ENCODE measurements at regions not wholly inside any gene's neighbourhood (a gene's known extent, or its start where the extent isn't known, plus 50 kb on each side); places are given as distances from the start of the nearest gene placed in this dataset.

GRCh38 chr3:74897006-74897405 is 282.5 kb upstream of the CNTN3 start:
- Histone ChIP-seq H3K79me2 (ENCODE audit: control insufficient read depth, low read length) (no peaks in the 10 kb centered on the region), H3K27me3 (ENCODE audit: control insufficient read depth, low read length) (no peaks in the 10 kb centered on the region)
- TF ChIP-seq EZH2phosphoT487 (IDR thresholded peaks at IDR 0.05; ENCODE audit: borderline replicate concordance, low read length) (no peak), CTCF (IDR thresholded peaks at IDR 0.05; ENCODE audit: low read depth, low read length, poor library complexity, severe bottlenecking) (peak; percentile 21)

GRCh38 chr3:74891312-74891711 is 276.9 kb upstream of the CNTN3 start:
- H3K79me2 ChIP-seq (ENCODE audit: control insufficient read depth, low read length) = no peaks in the 10 kb centered on the region
- TF ChIP-seq EZH2phosphoT487 (IDR thresholded peaks at IDR 0.05; ENCODE audit: borderline replicate concordance, low read length) (no peak), CTCF (IDR thresholded peaks at IDR 0.05; ENCODE audit: low read depth, low read length, poor library complexity, severe bottlenecking) (no peak)
- no peaks in the 10 kb centered on the region for H3K27me3 ChIP-seq (ENCODE audit: control insufficient read depth, low read length)
- no peak overlapping the region for H3K4me3 ChIP-seq (ENCODE audit: low read length)
- H3K9me3 ChIP-seq (ENCODE audit: control insufficient read depth, insufficient read depth, low read length) = no peaks in the 10 kb centered on the region
- no peaks in the 10 kb centered on the region for H3K4me1 ChIP-seq (ENCODE audit: control insufficient read depth, low read length)
- no peaks in the 10 kb centered on the region for H3K9me2 ChIP-seq (replicated peaks; ENCODE audit: control insufficient read depth, low read length)
- no peaks in the 10 kb centered on the region for H3K36me3 ChIP-seq (ENCODE audit: control insufficient read depth, low read length)
- no peak overlapping the region for H3K27ac ChIP-seq (ENCODE audit: low read depth, low read length)
- H4K20me1 ChIP-seq (ENCODE audit: control insufficient read depth, insufficient read depth, low read depth, low read length) = no peaks in the 10 kb centered on the region
- no peak overlapping the region for H3K4me2 ChIP-seq (ENCODE audit: low read length)
- H3F3A ChIP-seq (ENCODE audit: control insufficient read depth, insufficient read depth) = no peaks in the 10 kb centered on the region

More at GRCh38 chr3:74897006-74897405, 282.5 kb upstream of the CNTN3 start:
- H3K4me1 ChIP-seq (ENCODE audit: control insufficient read depth, low read length) = no peaks in the 10 kb centered on the region
- no peaks in the 10 kb centered on the region for H3K36me3 ChIP-seq (ENCODE audit: control insufficient read depth, low read length)
- H3K27ac ChIP-seq (ENCODE audit: low read depth, low read length) = no peak overlapping the region
- no peaks in the 10 kb centered on the region for H3F3A ChIP-seq (ENCODE audit: control insufficient read depth, insufficient read depth)
- H3K4me3 ChIP-seq (ENCODE audit: low read length) = no peak overlapping the region
- H3K4me2 ChIP-seq (ENCODE audit: low read length) = no peak overlapping the region
- H3K9me2 ChIP-seq (replicated peaks; ENCODE audit: control insufficient read depth, low read length) = no peaks in the 10 kb centered on the region
- H3K9me3 ChIP-seq (ENCODE audit: control insufficient read depth, insufficient read depth, low read length) = no peaks in the 10 kb centered on the region
- H4K20me1 ChIP-seq (ENCODE audit: control insufficient read depth, insufficient read depth, low read depth, low read length) = no peaks in the 10 kb centered on the region

- no peak overlapping the region for H3K4me3 ChIP-seq (ENCODE audit: low read length)
- H3K79me2 ChIP-seq (ENCODE audit: control insufficient read depth, low read length) = no peaks in the 10 kb centered on the region
- no peaks in the 10 kb centered on the region for H3K27me3 ChIP-seq (ENCODE audit: control insufficient read depth, low read length)
- H3K36me3 ChIP-seq (ENCODE audit: control insufficient read depth, low read length) = no peaks in the 10 kb centered on the region
- no peaks in the 10 kb centered on the region for H4K20me1 ChIP-seq (ENCODE audit: control insufficient read depth, insufficient read depth, low read depth, low read length)
- TF ChIP-seq CTCF (IDR thresholded peaks at IDR 0.05; ENCODE audit: low read depth, low read length, poor library complexity, severe bottlenecking) = no peak
- TF ChIP-seq EZH2phosphoT487 (IDR thresholded peaks at IDR 0.05; ENCODE audit: borderline replicate concordance, low read length) = no peak
- H3K27ac ChIP-seq (ENCODE audit: low read depth, low read length) = no peak overlapping the region
- H3K9me3 ChIP-seq (ENCODE audit: control insufficient read depth, insufficient read depth, low read length) = no peaks in the 10 kb centered on the region
- no peaks in the 10 kb centered on the region for H3F3A ChIP-seq (ENCODE audit: control insufficient read depth, insufficient read depth)
- H3K4me2 ChIP-seq (ENCODE audit: low read length) = no peak overlapping the region
- H3K9me2 ChIP-seq (replicated peaks; ENCODE audit: control insufficient read depth, low read length) = no peaks in the 10 kb centered on the region
- H3K4me1 ChIP-seq (ENCODE audit: control insufficient read depth, low read length) = no peaks in the 10 kb centered on the region
Measured at GRCh38 chr3:74883690-74884089, 269.2 kb upstream of the CNTN3 start.

GRCh38 chr3:74883222-74883621 is 268.8 kb upstream of the CNTN3 start:
- H3K27me3 ChIP-seq (ENCODE audit: control insufficient read depth, low read length) = no peaks in the 10 kb centered on the region
- TF ChIP-seq CTCF (IDR thresholded peaks at IDR 0.05; ENCODE audit: low read depth, low read length, poor library complexity, severe bottlenecking) (no peak), EZH2phosphoT487 (IDR thresholded peaks at IDR 0.05; ENCODE audit: borderline replicate concordance, low read length) (no peak)
- no peaks in the 10 kb centered on the region for H3K79me2 ChIP-seq (ENCODE audit: control insufficient read depth, low read length)

More at GRCh38 chr3:74883222-74883621, 268.8 kb upstream of the CNTN3 start:
- Histone ChIP-seq H3K4me1 (ENCODE audit: control insufficient read depth, low read length) (no peaks in the 10 kb centered on the region), H3K9me3 (ENCODE audit: control insufficient read depth, insufficient read depth, low read length) (no peaks in the 10 kb centered on the region), H3K27ac (ENCODE audit: low read depth, low read length) (no peak overlapping the region), H3F3A (ENCODE audit: control insufficient read depth, insufficient read depth) (no peaks in the 10 kb centered on the region), H4K20me1 (ENCODE audit: control insufficient read depth, insufficient read depth, low read depth, low read length) (no peaks in the 10 kb centered on the region), H3K36me3 (ENCODE audit: control insufficient read depth, low read length) (no peaks in the 10 kb centered on the region), H3K4me2 (ENCODE audit: low read length) (no peak overlapping the region), H3K9me2 (replicated peaks; ENCODE audit: control insufficient read depth, low read length) (no peaks in the 10 kb centered on the region), H3K4me3 (ENCODE audit: low read length) (no peak overlapping the region)

Measured in DOHH2 (cell line).